ENCODE measurements at regions not wholly inside any gene's neighbourhood (a gene's known extent, or its start where the extent isn't known, plus 50 kb on each side); places are given as distances from the start of the nearest gene placed in this dataset.

DNA sequence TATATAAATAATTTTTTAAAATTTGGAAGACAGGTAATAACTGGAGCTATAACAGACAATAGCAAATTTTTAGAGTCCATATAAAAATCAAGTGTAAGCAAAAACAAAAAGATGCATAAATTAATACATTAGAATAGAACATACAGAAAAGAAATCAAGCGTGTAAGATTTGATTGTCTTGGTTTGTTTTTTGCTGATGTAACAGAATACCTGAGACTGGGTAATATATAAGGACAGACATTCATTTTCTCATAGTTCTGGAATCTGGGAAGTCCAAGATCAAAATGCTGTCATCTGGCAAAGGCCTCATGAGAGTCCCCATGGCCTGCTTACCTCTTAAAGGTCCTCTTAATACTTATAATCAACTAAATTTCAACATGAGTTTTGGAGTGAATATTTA is 1010.1 kb downstream of the CDH18 start:
- ChIA-PET CTCF (no interaction called here), POLR2A (no interaction called here)
- ATAC-seq = no peak
- no peak for DNase-seq
- Mint-ChIP-seq H3K9me3 (peaks cover 6% of the 10 kb centered on the region), H3K4me3 (no peak overlapping the region), H3K27ac (no peak overlapping the region), H3K27me3 (no peaks in the 10 kb centered on the region), H3K36me3 (ENCODE audit: low read depth) (no peaks in the 10 kb centered on the region), H3K4me1 (ENCODE audit: low read depth) (no peaks in the 10 kb centered on the region)
- intact Hi-C loops (cut with micrococcal nuclease) = no loop called here
- TF ChIP-seq, protein P1, sequence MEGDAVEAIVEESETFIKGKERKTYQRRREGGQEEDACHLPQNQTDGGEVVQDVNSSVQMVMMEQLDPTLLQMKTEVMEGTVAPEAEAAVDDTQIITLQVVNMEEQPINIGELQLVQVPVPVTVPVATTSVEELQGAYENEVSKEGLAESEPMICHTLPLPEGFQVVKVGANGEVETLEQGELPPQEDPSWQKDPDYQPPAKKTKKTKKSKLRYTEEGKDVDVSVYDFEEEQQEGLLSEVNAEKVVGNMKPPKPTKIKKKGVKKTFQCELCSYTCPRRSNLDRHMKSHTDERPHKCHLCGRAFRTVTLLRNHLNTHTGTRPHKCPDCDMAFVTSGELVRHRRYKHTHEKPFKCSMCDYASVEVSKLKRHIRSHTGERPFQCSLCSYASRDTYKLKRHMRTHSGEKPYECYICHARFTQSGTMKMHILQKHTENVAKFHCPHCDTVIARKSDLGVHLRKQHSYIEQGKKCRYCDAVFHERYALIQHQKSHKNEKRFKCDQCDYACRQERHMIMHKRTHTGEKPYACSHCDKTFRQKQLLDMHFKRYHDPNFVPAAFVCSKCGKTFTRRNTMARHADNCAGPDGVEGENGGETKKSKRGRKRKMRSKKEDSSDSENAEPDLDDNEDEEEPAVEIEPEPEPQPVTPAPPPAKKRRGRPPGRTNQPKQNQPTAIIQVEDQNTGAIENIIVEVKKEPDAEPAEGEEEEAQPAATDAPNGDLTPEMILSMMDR (IDR thresholded peaks at IDR 0.05) = no peak

DNA sequence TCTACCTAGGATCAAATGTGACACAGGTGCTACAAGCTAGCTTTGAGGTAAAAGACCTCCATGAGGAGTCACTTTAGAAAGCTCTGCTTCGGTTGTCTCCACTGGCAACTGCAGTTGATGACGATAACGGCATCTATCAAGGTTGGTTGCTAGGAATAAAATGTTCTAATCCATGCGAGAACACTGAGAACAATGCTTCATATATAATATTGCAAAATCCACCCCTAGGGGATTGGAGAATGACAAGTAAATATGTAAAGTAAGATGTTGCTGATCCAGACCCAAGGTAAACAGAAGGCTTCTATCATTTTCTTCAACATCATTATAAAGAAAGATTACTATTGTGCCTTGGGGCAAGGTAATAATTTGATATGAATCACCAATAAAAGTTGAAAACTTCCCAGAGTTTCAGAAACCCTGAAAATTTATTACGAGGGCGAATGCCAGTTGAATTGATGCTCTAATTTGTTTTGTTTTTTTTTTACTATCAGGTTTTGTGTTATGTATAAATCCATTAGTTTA is 1003.4 kb downstream of the CDH18 start:
- no peak overlapping the region for H3K27ac Mint-ChIP-seq
- intact Hi-C loops (cut with micrococcal nuclease) = no loop called here
- DNase-seq (no peak), ATAC-seq (no peak)
- no peaks in the 10 kb centered on the region for H3K27me3 Mint-ChIP-seq
- POLR2A ChIA-PET = no interaction called here
- TF ChIP-seq, protein P1 (IDR thresholded peaks at IDR 0.05) = no peak
- H3K4me3 Mint-ChIP-seq = no peak overlapping the region
- H3K36me3 Mint-ChIP-seq (ENCODE audit: low read depth) = no peaks in the 10 kb centered on the region
- CTCF ChIA-PET = no interaction called here
- peaks cover 6% of the 10 kb centered on the region for H3K9me3 Mint-ChIP-seq
- no peaks in the 10 kb centered on the region for H3K4me1 Mint-ChIP-seq (ENCODE audit: low read depth)

DNA sequence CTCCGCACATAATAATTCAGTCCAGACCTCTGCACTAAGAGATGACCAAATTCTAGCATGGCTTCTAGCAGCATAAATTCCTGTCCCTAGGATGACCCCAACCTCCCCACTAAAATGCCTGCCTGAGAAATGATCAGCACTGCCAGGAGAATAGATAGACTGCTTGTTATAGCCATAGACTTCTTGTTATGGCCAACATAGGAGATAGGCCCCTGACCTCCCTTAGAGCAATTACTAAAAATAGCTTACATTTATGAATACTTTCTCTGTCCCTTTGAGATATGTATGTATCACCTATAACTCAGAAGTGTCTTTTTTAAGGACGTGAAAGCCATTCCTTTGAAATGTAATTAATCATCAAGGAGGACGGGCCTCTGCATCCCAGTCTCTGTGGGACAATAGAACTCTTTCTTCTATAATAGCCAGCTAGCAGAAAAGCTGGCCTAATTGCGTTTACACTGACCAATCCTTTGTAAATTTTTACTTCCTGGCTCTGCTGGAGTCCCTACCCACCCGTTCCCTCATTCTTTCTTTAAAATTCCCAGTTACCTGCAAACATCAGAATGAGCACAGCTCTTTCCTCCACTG is 1002.7 kb downstream of the CDH18 start:
- Mint-ChIP-seq H3K9me3 (peaks cover 8% of the 10 kb centered on the region), H3K4me1 (ENCODE audit: low read depth) (no peaks in the 10 kb centered on the region), H3K27me3 (no peaks in the 10 kb centered on the region), H3K36me3 (ENCODE audit: low read depth) (no peaks in the 10 kb centered on the region), H3K4me3 (no peak overlapping the region), H3K27ac (no peak overlapping the region)
- ATAC-seq = no peak
- ChIA-PET CTCF (no interaction called here), POLR2A (no interaction called here)
- intact Hi-C loops (cut with micrococcal nuclease) = no loop called here
- no peak for DNase-seq
- TF ChIP-seq, protein P1 (IDR thresholded peaks at IDR 0.05) = no peak

DNA sequence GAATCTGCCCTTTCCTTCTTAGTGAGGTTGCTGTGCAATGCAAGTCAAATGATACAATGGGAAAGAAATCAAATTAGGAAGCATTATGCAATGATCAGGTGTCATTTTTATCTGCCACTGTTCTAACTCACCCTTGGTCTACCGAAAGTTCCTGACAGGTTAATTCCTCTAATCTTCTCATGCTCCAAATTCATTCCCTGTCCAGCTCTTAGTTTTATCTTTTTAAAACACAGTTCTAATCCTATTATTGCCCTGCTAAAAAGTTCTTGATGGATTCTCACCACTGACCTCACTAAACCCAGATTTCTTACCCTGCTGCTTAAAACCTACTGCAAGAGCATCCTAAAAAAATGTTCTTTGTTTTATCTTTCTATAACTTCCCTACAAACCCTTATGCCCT is 1000.9 kb downstream of the CDH18 start:
- H3K9me3 Mint-ChIP-seq = peaks cover 6% of the 10 kb centered on the region
- ChIA-PET CTCF (no interaction called here), POLR2A (no interaction called here)
- no peak for DNase-seq
- no peaks in the 10 kb centered on the region for H3K27me3 Mint-ChIP-seq
- no peaks in the 10 kb centered on the region for H3K4me1 Mint-ChIP-seq (ENCODE audit: low read depth)
- ATAC-seq = no peak
- H3K36me3 Mint-ChIP-seq (ENCODE audit: low read depth) = no peaks in the 10 kb centered on the region
- H3K27ac Mint-ChIP-seq = no peak overlapping the region
- intact Hi-C loops (cut with micrococcal nuclease) = no loop called here
- H3K4me3 Mint-ChIP-seq = no peak overlapping the region
- TF ChIP-seq, protein P1 (IDR thresholded peaks at IDR 0.05) = no peak

DNA sequence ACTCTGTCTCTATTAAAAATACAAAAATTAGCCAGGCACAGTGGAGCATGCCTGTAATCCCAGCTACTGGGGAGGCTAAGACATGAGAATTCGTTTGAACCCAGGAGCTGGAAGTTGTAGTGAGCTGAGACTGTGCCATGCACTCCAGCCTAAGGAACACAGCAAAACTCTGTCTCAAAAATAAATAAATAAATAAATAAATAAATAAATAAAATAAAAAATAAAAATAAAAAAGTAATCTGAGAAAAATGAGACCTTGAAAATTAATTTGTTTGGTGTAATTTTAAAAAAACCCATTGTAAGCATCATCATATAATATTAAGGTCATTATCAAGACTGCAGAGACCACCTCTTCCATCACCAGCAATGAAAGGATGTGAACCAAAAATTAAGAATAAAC is 997.1 kb downstream of the CDH18 start:
- H3K9me3 Mint-ChIP-seq = peaks cover 3% of the 10 kb centered on the region
- no peak overlapping the region for H3K4me3 Mint-ChIP-seq
- DNase-seq (no peak), ATAC-seq (no peak)
- ChIA-PET POLR2A (no interaction called here), CTCF (no interaction called here)
- no peaks in the 10 kb centered on the region for H3K4me1 Mint-ChIP-seq (ENCODE audit: low read depth)
- TF ChIP-seq, protein P1 (IDR thresholded peaks at IDR 0.05) = no peak
- intact Hi-C loops (cut with micrococcal nuclease) = no loop called here
- H3K27me3 Mint-ChIP-seq = no peaks in the 10 kb centered on the region
- no peak overlapping the region for H3K27ac Mint-ChIP-seq
- H3K36me3 Mint-ChIP-seq (ENCODE audit: low read depth) = no peaks in the 10 kb centered on the region

Measured in activated CD8-positive, alpha-beta T cell treated with anti-CD3 and anti-CD28 coated beads for 36 hours (primary cell).